Colonic mucosa (tissue), 4 donors: ENCODE measurements at regions not wholly inside any gene's neighbourhood (a gene's known extent, or its start where the extent isn't known, plus 50 kb on each side); places are given as distances from the start of the nearest gene placed in this dataset.

Source experiments
- DNase-seq: peaks from one replicate; pipeline ENCODE4 v3.0.0-alpha.2; 2020
- H3K27ac ChIP-seq: fragments of 200-600 bp; one replicate; pipeline ENCODE4 v1.8.0; 2021
- H3K27me3 ChIP-seq: fragments of 200-600 bp; one replicate; pipeline ENCODE4 v1.8.0; 2021
- H3K36me3 ChIP-seq: fragments of 200-600 bp; one replicate; pipeline ENCODE4 v1.8.0; 2021
- H3K4me1 ChIP-seq: fragments of 200-600 bp; one replicate; pipeline ENCODE4 v1.8.0; 2021; ENCODE audit warnings: mild to moderate bottlenecking
- H3K4me3 ChIP-seq: fragments of 200-600 bp; one replicate; pipeline ENCODE4 v1.8.0; 2021
- H3K9ac ChIP-seq, 2 donors: one replicate each; pipeline ENCODE4 v1.7.0; 2013; ENCODE audit warnings: control low read depth in 2 of 2, low read depth in 2 of 2, low read length in 2 of 2
- H3K9me3 ChIP-seq: fragments of 200-600 bp; one replicate; pipeline ENCODE4 v1.8.0; 2021
- CTCF ChIP-seq: fragments of 200-600 bp; IDR thresholded peaks from one replicate; pipeline ENCODE4 v1.8.0; 2022; ENCODE audit warnings: antibody characterized with exemption, mild to moderate bottlenecking
- intact Hi-C: fragments of 100-400 bp; cut with DNase I; formaldehyde crosslinking; loops from one replicate; pipeline ENCODE4 v1.14.1; 2022
- donor health status: healthy.
- donor health status: DM: no; HTN: no; CAD: no.
- donor health status: DM: no; HTN: no; CAD: no.

- Histone ChIP-seq H3K4me3 (no peak overlapping the region), H3K36me3 (no peaks in the 10 kb centered on the region), H3K9me3 (no peaks in the 10 kb centered on the region), H3K9ac (no peak overlapping the region), H3K4me1 (no peaks in the 10 kb centered on the region), H3K27me3 (no peaks in the 10 kb centered on the region), H3K27ac (no peak overlapping the region)
- DNase-seq = no peak
- intact Hi-C loops = no loop called here
- TF ChIP-seq CTCF = no peak
Measured at GRCh38 chr3:65251375-65251774, 563.6 kb upstream of the ADAMTS9 start.

- Histone ChIP-seq H3K27ac (no peak overlapping the region), H3K9ac (no peak overlapping the region), H3K36me3 (no peaks in the 10 kb centered on the region), H3K27me3 (no peaks in the 10 kb centered on the region), H3K4me1 (no peaks in the 10 kb centered on the region), H3K9me3 (no peaks in the 10 kb centered on the region), H3K4me3 (no peak overlapping the region)
- intact Hi-C loops = loop anchor here (5.0 kb wide), 1 partner anchor 714 kb away; no protein-coding TSS in a partner anchor
- TF ChIP-seq CTCF = no peak
- no peak for DNase-seq
Measured at GRCh38 chr3:65246561-65246960, 558.8 kb upstream of the ADAMTS9 start.

- no peak overlapping the region for H3K27ac ChIP-seq
- no peak for DNase-seq
- no peaks in the 10 kb centered on the region for H3K36me3 ChIP-seq
- no peak overlapping the region for H3K9ac ChIP-seq
- no peak overlapping the region for H3K4me3 ChIP-seq
- intact Hi-C loops = loop anchor here (5.0 kb wide), 1 partner anchor 713 kb away; no protein-coding TSS in a partner anchor
- H3K4me1 ChIP-seq = no peaks in the 10 kb centered on the region
- peak; percentile 29 for TF ChIP-seq CTCF
- no peaks in the 10 kb centered on the region for H3K27me3 ChIP-seq
- H3K9me3 ChIP-seq = no peaks in the 10 kb centered on the region
Measured at GRCh38 chr3:65245133-65246063, 557.6 kb upstream of the ADAMTS9 start.

- H3K9ac ChIP-seq = no peak overlapping the region
- no peak overlapping the region for H3K4me3 ChIP-seq
- no peaks in the 10 kb centered on the region for H3K36me3 ChIP-seq
- no peak overlapping the region for H3K27ac ChIP-seq
- H3K4me1 ChIP-seq = no peaks in the 10 kb centered on the region
- TF ChIP-seq CTCF = no peak
- no peaks in the 10 kb centered on the region for H3K27me3 ChIP-seq
- DNase-seq = no peak
- intact Hi-C loops = no loop called here
- H3K9me3 ChIP-seq = no peaks in the 10 kb centered on the region
Measured at GRCh38 chr3:65240366-65240765, 552.6 kb upstream of the ADAMTS9 start.

GRCh38 chr3:65238652-65239051, 550.9 kb upstream of the ADAMTS9 start:
- no peak for DNase-seq
- no peak overlapping the region for H3K27ac ChIP-seq
- H3K27me3 ChIP-seq = no peaks in the 10 kb centered on the region
- H3K4me1 ChIP-seq = no peaks in the 10 kb centered on the region
- no peak for TF ChIP-seq CTCF
- no peaks in the 10 kb centered on the region for H3K9me3 ChIP-seq
- H3K36me3 ChIP-seq = no peaks in the 10 kb centered on the region
- intact Hi-C loops = no loop called here
- H3K9ac ChIP-seq = no peak overlapping the region
- no peak overlapping the region for H3K4me3 ChIP-seq
